OCI-LY1 (cell line): ENCODE measurements at regions not wholly inside any gene's neighbourhood (a gene's known extent, or its start where the extent isn't known, plus 50 kb on each side); places are given as distances from the start of the nearest gene placed in this dataset.

Experiments used
- H2AFZ ChIP-seq: fragments of 200-600 bp; sonication (generic), shearing (Covaris generic); 2 replicates; pipeline ENCODE4 v1.6.0; 2014; ENCODE audit warnings: antibody characterized with exemption, mild to moderate bottlenecking, low read length
- H3F3A ChIP-seq: fragments of 200-600 bp; sonication (generic), shearing (Covaris generic); 2 replicates; pipeline ENCODE4 v1.6.0; 2014; ENCODE audit warnings: mild to moderate bottlenecking, antibody characterized with exemption, low read length, moderate library complexity; ENCODE audit not compliant: insufficient read depth
- H3K27ac ChIP-seq: fragments of 200-600 bp; sonication (generic); 2 replicates; pipeline ENCODE4 v1.5.1; 2014; ENCODE audit warnings: low read length, mixed run types, mild to moderate bottlenecking, low read depth; ENCODE audit not compliant: poor library complexity, severe bottlenecking
- H3K27me3 ChIP-seq: fragments of 200-600 bp; sonication (generic); 2 replicates; pipeline ENCODE4 v1.6.0; 2014; ENCODE audit warnings: antibody characterized with exemption, mild to moderate bottlenecking, low read length, moderate library complexity; ENCODE audit not compliant: insufficient read depth
- H3K36me3 ChIP-seq: fragments of 200-600 bp; sonication (generic); 2 replicates; pipeline ENCODE4 v1.6.1; 2014; ENCODE audit warnings: mild to moderate bottlenecking, antibody characterized with exemption, low read length, moderate library complexity, mixed read lengths; ENCODE audit not compliant: insufficient read depth
- H3K4me1 ChIP-seq: fragments of 200-600 bp; sonication (generic); 2 replicates; pipeline ENCODE4 v1.5.1; 2014; ENCODE audit warnings: mild to moderate bottlenecking, low read length, moderate library complexity; ENCODE audit not compliant: insufficient read depth, severe bottlenecking
- H3K4me2 ChIP-seq: fragments of 200-600 bp; sonication (generic), shearing (Covaris generic); 2 replicates; pipeline ENCODE4 v1.6.1; 2014; ENCODE audit warnings: low read length
- H3K4me3 ChIP-seq: fragments of 200-600 bp; sonication (generic); 2 replicates; pipeline ENCODE4 v1.5.1; 2014; ENCODE audit warnings: low read length, low read depth, mild to moderate bottlenecking, mixed read lengths; ENCODE audit not compliant: poor library complexity, severe bottlenecking
- H3K79me2 ChIP-seq: fragments of 200-600 bp; shearing (Covaris generic); 2 replicates; pipeline ENCODE4 v1.6.1; 2016; ENCODE audit warnings: mixed run types, low read length, mixed read lengths; ENCODE audit not compliant: insufficient read depth
- H3K9ac ChIP-seq: fragments of 200-600 bp; sonication (generic), shearing (Covaris generic); 2 replicates; pipeline ENCODE4 v1.6.1; 2014; ENCODE audit warnings: mild to moderate bottlenecking, low read length, mixed read lengths
- H3K9me2 ChIP-seq: fragments of 200-600 bp; sonication (generic), shearing (Covaris generic); 2 replicates; pipeline ENCODE4 v1.6.1; 2014; ENCODE audit warnings: low read depth, mild to moderate bottlenecking, low read length, mixed read lengths
- H3K9me3 ChIP-seq: fragments of 200-600 bp; shearing (Covaris generic); 2 replicates; pipeline ENCODE4 v1.6.1; 2014; ENCODE audit warnings: low read length, mixed read lengths
- H4K20me1 ChIP-seq: fragments of 200-600 bp; sonication (generic), shearing (Covaris generic); 2 replicates; pipeline ENCODE4 v1.6.0; 2016; ENCODE audit warnings: mild to moderate bottlenecking, low read length; ENCODE audit not compliant: insufficient read depth
- EZH2 ChIP-seq: fragments of 200-600 bp; sonication (generic), shearing (Covaris generic); IDR thresholded peaks from 2 replicates; pipeline ENCODE4 v1.8.0; 2017; ENCODE audit warnings: borderline replicate concordance, mixed run types, mild to moderate bottlenecking, antibody characterized with exemption, low read length, moderate library complexity, mixed read lengths
- TF ChIP-seq, protein P1 (sequence below): fragments of 200-600 bp; sonication (generic), shearing (Covaris generic); IDR thresholded peaks from 2 replicates; pipeline ENCODE4 v1.5.1; 2017; ENCODE audit warnings: mild to moderate bottlenecking, antibody characterized with exemption, low read length, moderate library complexity, mixed read lengths

DNA sequence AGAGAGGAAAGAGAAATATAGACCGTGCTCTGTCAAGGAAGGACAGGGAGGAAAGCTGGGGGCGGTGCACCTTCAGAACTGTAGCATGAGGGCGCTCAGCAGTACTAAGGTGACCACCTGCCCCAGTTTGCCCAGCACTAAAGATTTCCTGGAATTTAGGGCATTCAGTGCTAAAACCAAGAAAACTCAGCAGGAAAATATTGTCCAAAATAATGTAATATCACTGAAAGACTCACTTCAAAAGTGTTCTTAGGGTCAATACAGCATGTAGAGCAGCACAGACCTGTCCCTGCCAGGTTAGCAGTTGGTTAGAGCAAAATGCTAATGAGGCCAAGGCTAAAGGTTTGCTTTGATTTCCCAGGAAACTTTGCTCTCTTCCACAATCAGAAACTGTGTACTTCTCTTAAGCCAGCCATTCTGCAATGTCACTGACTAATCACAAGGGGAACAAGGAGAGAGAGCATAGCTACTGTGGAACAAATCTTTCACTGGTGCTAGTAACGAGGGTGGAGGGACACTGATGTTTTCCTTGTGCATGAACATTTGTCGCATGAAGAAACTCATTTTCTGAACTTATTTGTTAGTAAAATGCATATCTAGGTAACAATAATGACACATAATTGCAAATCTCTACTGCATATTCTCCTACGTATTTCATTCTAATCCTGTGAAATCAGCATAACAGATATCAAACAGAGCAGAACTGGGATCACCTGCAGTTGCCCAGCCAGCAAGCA, 53.0 kb upstream of the GRAMD2B start:
- Histone ChIP-seq H3K27ac (no peak overlapping the region), H4K20me1 (no peaks in the 10 kb centered on the region), H3K4me2 (no peak overlapping the region), H2AFZ (no peak overlapping the region), H3K9ac (no peak overlapping the region), H3K27me3 (no peaks in the 10 kb centered on the region), H3K36me3 (no peaks in the 10 kb centered on the region), H3K79me2 (no peaks in the 10 kb centered on the region), H3F3A (no peaks in the 10 kb centered on the region), H3K4me1 (no peaks in the 10 kb centered on the region), H3K9me2 (no peaks in the 10 kb centered on the region), H3K9me3 (no peaks in the 10 kb centered on the region), H3K4me3 (no peak overlapping the region)
- TF ChIP-seq EZH2 = no peak

DNA sequence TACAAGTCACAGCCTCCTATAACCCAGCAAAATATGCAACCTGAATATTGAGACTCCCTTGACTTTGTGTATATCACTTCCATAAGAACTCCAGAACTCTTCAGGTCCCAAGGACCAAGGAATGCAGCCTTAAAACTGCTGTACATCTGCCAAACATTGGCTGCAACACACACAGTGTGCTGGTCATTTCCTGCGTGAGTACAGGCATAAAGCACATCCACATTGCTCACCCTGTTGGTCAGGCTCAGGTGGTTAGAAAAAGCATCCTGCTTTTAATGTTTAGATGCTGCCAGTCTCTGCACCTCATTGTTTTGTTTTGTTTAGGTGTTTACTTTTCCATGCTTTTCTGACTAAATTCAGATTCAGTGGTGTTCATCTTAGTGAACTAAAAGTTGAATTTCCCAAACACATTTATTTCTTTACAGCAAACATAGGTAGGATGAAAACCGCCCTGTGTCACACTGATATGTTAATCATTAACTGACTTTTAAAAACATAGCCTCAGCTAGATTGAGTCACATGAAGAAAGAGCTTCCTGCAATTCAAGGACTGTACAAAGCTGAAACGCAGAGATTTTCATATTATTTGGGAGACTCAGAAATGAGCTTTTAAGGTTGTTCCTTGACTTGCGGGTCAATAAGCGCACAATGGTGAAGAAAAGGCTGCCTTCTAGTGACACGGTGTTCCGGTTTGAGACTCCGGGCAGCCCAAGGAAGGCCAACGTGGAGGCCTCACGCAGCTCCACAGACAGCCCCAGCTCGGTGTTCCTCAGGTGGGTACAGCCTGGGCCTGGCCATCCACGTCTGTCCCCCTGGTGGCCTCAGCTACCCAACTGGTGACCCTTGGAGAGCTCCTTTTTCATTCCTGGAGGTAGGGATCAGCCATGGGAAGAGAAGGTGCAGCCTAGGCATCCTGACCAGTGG, 52.2 kb upstream of the GRAMD2B start:
- H3K4me1 ChIP-seq = no peaks in the 10 kb centered on the region
- no peaks in the 10 kb centered on the region for H3K79me2 ChIP-seq
- no peak overlapping the region for H3K4me3 ChIP-seq
- H3K36me3 ChIP-seq = no peaks in the 10 kb centered on the region
- H3K4me2 ChIP-seq = no peak overlapping the region
- H3K9ac ChIP-seq = no peak overlapping the region
- no peaks in the 10 kb centered on the region for H4K20me1 ChIP-seq
- no peaks in the 10 kb centered on the region for H3K9me2 ChIP-seq
- H3K27ac ChIP-seq = no peak overlapping the region
- no peaks in the 10 kb centered on the region for H3K9me3 ChIP-seq
- H3K27me3 ChIP-seq = no peaks in the 10 kb centered on the region
- H2AFZ ChIP-seq = no peak overlapping the region
- H3F3A ChIP-seq = no peaks in the 10 kb centered on the region
- TF ChIP-seq, protein P1, sequence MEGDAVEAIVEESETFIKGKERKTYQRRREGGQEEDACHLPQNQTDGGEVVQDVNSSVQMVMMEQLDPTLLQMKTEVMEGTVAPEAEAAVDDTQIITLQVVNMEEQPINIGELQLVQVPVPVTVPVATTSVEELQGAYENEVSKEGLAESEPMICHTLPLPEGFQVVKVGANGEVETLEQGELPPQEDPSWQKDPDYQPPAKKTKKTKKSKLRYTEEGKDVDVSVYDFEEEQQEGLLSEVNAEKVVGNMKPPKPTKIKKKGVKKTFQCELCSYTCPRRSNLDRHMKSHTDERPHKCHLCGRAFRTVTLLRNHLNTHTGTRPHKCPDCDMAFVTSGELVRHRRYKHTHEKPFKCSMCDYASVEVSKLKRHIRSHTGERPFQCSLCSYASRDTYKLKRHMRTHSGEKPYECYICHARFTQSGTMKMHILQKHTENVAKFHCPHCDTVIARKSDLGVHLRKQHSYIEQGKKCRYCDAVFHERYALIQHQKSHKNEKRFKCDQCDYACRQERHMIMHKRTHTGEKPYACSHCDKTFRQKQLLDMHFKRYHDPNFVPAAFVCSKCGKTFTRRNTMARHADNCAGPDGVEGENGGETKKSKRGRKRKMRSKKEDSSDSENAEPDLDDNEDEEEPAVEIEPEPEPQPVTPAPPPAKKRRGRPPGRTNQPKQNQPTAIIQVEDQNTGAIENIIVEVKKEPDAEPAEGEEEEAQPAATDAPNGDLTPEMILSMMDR = no peak
- TF ChIP-seq EZH2 = no peak

- Histone ChIP-seq H3K27me3 (no peaks in the 10 kb centered on the region), H3K4me2 (no peak overlapping the region), H3K36me3 (no peaks in the 10 kb centered on the region), H3K9me2 (no peaks in the 10 kb centered on the region), H2AFZ (no peak overlapping the region), H3K79me2 (no peaks in the 10 kb centered on the region), H3F3A (no peaks in the 10 kb centered on the region), H3K9ac (no peak overlapping the region), H4K20me1 (no peaks in the 10 kb centered on the region), H3K27ac (no peak overlapping the region), H3K9me3 (no peaks in the 10 kb centered on the region), H3K4me3 (no peak overlapping the region), H3K4me1 (no peaks in the 10 kb centered on the region)
- TF ChIP-seq, protein P1 = no peak
These were observed 49.7 kb upstream of the GRAMD2B start for GRCh38 chr5:126373375-126374108.
